OCI-LY3 (cell line): ENCODE measurements at regions not wholly inside any gene's neighbourhood (a gene's known extent, or its start where the extent isn't known, plus 50 kb on each side); places are given as distances from the start of the nearest gene placed in this dataset.

Source experiments
- EZH2phosphoT487 ChIP-seq: fragments of 200-600 bp; shearing (Covaris generic); IDR thresholded peaks from 2 replicates; pipeline ENCODE4 v1.6.1; 2018; ENCODE audit warnings: antibody characterized with exemption, mixed run types, low read depth
- TF ChIP-seq, protein P1 (sequence below): fragments of 200-600, 300-600 bp; sonication (generic); IDR thresholded peaks from 2 replicates; pipeline ENCODE4 v1.5.1; 2014; ENCODE audit warnings: antibody characterized with exemption, low read length, low read depth

DNA sequence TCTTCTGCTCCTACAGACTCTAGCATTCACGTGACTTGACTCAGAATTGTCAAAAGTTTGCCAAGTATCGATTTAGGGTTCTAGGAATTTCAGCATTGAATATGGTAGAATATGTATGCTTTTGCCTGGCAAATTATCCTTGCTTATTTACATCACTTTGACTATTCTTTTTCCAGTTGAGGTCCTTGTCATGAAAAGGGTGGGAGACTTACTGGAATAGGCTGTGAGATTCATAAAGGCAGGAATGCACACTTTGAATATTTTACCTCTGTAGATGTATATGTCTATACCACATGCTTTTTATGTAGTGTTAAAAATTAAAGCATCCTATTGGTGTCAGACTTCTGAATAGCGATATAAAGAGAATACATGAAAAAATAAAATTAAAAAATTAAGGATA lies 378.8 kb upstream of the RARB start:
- TF ChIP-seq, protein P1, sequence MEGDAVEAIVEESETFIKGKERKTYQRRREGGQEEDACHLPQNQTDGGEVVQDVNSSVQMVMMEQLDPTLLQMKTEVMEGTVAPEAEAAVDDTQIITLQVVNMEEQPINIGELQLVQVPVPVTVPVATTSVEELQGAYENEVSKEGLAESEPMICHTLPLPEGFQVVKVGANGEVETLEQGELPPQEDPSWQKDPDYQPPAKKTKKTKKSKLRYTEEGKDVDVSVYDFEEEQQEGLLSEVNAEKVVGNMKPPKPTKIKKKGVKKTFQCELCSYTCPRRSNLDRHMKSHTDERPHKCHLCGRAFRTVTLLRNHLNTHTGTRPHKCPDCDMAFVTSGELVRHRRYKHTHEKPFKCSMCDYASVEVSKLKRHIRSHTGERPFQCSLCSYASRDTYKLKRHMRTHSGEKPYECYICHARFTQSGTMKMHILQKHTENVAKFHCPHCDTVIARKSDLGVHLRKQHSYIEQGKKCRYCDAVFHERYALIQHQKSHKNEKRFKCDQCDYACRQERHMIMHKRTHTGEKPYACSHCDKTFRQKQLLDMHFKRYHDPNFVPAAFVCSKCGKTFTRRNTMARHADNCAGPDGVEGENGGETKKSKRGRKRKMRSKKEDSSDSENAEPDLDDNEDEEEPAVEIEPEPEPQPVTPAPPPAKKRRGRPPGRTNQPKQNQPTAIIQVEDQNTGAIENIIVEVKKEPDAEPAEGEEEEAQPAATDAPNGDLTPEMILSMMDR: no peak
- no peak for TF ChIP-seq EZH2phosphoT487
